ENCODE measurements at regions not wholly inside any gene's neighbourhood (a gene's known extent, or its start where the extent isn't known, plus 50 kb on each side); places are given as distances from the start of the nearest gene placed in this dataset.

DNA sequence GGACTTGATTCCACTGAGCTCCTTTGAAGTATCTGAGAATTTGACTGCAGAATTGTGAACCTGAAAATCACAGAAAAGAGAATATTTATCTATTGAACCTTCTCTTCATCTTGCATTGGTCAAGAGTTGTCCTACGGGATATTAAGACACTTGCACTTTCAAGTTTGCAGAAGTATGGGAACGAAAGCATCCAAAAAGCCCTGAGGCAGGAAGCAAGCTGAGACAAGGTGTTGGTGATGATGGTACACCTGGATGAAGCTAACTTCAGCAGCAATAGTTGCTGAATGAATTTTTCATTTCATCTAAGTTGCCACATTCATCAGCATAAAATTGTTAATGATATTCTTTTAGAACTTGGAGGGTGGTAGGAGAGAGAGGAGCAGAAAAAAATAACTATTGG lies 686.6 kb upstream of the ADAMTS5 start:
- TF ChIP-seq, protein P1, sequence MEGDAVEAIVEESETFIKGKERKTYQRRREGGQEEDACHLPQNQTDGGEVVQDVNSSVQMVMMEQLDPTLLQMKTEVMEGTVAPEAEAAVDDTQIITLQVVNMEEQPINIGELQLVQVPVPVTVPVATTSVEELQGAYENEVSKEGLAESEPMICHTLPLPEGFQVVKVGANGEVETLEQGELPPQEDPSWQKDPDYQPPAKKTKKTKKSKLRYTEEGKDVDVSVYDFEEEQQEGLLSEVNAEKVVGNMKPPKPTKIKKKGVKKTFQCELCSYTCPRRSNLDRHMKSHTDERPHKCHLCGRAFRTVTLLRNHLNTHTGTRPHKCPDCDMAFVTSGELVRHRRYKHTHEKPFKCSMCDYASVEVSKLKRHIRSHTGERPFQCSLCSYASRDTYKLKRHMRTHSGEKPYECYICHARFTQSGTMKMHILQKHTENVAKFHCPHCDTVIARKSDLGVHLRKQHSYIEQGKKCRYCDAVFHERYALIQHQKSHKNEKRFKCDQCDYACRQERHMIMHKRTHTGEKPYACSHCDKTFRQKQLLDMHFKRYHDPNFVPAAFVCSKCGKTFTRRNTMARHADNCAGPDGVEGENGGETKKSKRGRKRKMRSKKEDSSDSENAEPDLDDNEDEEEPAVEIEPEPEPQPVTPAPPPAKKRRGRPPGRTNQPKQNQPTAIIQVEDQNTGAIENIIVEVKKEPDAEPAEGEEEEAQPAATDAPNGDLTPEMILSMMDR (IDR thresholded peaks at IDR 0.05), result no peak
- no peak for TF ChIP-seq POLR2AphosphoS5 (IDR thresholded peaks at IDR 0.05)
- TF ChIP-seq POLR2A (IDR thresholded peaks at IDR 0.05), result no peak
- TF ChIP-seq EP300 (IDR thresholded peaks at IDR 0.05), result no peak
- Histone ChIP-seq H3K4me1 (no peaks in the 10 kb centered on the region), H3K27me3 (no peaks in the 10 kb centered on the region), H3K36me3 (no peaks in the 10 kb centered on the region), H3K27ac (no peak overlapping the region), H3K9me3 (no peaks in the 10 kb centered on the region), H3K4me3 (no peak overlapping the region)
- 53% methylated on average over 2 of the region's 2 CpGs for WGBS
- no peak for DNase-seq (ENCODE audit: low spot score in 2 of 2)

DNA sequence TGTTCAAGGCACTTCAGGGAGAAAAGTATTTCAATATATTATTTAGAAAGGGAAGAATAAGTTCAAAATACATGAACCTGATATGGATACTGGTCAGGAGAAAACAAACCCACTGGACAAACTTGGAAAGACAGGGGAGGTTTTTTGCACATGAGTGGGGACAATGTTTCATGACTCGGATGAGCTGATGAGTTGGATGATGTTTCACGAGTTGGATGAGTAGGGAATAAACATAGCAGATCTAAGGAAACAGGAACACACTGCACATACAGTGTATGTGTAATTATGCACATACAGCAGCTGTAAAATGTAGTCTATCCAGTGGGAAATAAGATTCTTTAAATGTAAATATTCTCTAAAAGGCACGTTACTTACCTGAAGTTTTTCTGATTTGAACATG lies 682.9 kb upstream of the ADAMTS5 start:
- H3K4me3 ChIP-seq, result no peak overlapping the region
- H3K27ac ChIP-seq, result no peak overlapping the region
- no peaks in the 10 kb centered on the region for H3K9me3 ChIP-seq
- DNase-seq (ENCODE audit: low spot score in 2 of 2), result no peak
- H3K27me3 ChIP-seq, result no peaks in the 10 kb centered on the region
- H3K36me3 ChIP-seq, result no peaks in the 10 kb centered on the region
- TF ChIP-seq POLR2AphosphoS5 (IDR thresholded peaks at IDR 0.05), result no peak
- no peak for TF ChIP-seq EP300 (IDR thresholded peaks at IDR 0.05)
- TF ChIP-seq POLR2A (IDR thresholded peaks at IDR 0.05), result no peak
- TF ChIP-seq, protein P1 (IDR thresholded peaks at IDR 0.05), result no peak
- 87% methylated on average over 3 of the region's 3 CpGs for WGBS
- H3K4me1 ChIP-seq, result no peaks in the 10 kb centered on the region

DNA sequence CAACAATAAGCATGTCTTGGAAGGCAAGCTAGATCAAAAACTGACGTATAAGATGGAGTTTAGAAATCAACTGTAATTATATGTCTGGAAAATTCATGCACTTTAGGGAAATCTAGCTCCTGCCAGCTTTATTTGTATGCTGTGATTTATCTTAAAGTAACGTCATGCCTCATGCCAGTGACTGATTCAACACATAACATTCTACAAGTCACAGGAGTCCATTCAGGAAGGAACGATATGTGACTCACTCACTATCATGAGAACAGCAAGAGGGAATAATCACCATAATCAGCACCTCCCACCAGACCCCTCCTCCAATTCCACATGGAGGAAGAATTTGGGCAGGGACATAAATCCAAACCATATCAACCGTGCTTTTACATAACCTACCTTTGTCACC lies 682.4 kb upstream of the ADAMTS5 start:
- Histone ChIP-seq H3K27me3 (no peaks in the 10 kb centered on the region), H3K4me1 (no peaks in the 10 kb centered on the region), H3K9me3 (no peaks in the 10 kb centered on the region), H3K36me3 (no peaks in the 10 kb centered on the region), H3K27ac (no peak overlapping the region), H3K4me3 (no peak overlapping the region)
- DNase-seq (ENCODE audit: low spot score in 2 of 2), result no peak
- TF ChIP-seq POLR2AphosphoS5 (IDR thresholded peaks at IDR 0.05) (no peak), POLR2A (IDR thresholded peaks at IDR 0.05) (no peak), EP300 (IDR thresholded peaks at IDR 0.05) (no peak)
- TF ChIP-seq, protein P1 (IDR thresholded peaks at IDR 0.05), result no peak
- WGBS, result 56% methylated on average over 4 of the region's 4 CpGs

DNA sequence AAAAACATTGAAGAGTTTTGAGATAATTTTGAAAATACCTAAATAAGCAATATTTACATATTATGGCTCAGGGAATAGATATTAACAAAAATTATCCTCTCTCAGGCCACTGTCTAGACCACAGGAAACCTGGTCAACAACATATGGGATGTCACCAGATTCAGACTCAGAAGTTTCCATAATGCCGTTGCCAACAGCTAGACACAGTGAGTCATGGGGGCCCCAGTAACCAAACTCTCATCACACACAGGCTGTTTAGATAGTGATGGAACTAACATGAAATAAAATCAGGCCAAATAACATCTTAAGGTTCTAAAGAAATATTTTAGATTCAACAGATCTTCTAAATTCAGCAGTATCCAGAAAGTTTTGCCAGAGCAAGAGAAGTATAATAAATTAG lies 681.7 kb upstream of the ADAMTS5 start:
- no peaks in the 10 kb centered on the region for H3K27me3 ChIP-seq
- WGBS, result 71% methylated on average over 1 of the region's 1 CpG
- TF ChIP-seq EP300 (IDR thresholded peaks at IDR 0.05), result no peak
- no peak for TF ChIP-seq POLR2AphosphoS5 (IDR thresholded peaks at IDR 0.05)
- TF ChIP-seq POLR2A (IDR thresholded peaks at IDR 0.05), result no peak
- no peaks in the 10 kb centered on the region for H3K4me1 ChIP-seq
- no peaks in the 10 kb centered on the region for H3K9me3 ChIP-seq
- H3K27ac ChIP-seq, result no peak overlapping the region
- no peak for DNase-seq (ENCODE audit: low spot score in 2 of 2)
- no peaks in the 10 kb centered on the region for H3K36me3 ChIP-seq
- H3K4me3 ChIP-seq, result no peak overlapping the region

DNA sequence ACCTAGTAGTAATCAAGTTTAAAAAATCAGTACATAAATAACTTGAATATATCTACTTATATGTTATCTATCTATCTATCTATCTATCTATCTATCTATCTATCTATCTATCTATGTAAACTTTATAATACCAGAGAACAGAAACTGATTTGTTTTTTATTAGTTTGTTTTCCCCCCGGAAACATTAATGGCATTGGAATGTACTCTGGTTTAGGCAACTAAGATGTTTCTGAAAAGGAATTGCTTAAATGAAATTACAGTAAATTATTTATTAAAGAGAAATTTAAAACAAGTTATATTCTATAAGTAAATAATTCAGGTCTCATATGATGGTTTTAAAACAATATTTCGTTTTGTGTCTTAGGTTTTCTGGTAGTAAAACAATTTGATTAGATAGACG lies 681.0 kb upstream of the ADAMTS5 start:
- TF ChIP-seq POLR2AphosphoS5 (IDR thresholded peaks at IDR 0.05), result no peak
- TF ChIP-seq, protein P1 (IDR thresholded peaks at IDR 0.05), result no peak
- no peak for TF ChIP-seq POLR2A (IDR thresholded peaks at IDR 0.05)
- TF ChIP-seq EP300 (IDR thresholded peaks at IDR 0.05), result no peak
- no peaks in the 10 kb centered on the region for H3K36me3 ChIP-seq
- H3K9me3 ChIP-seq, result no peaks in the 10 kb centered on the region
- no peak for DNase-seq (ENCODE audit: low spot score in 2 of 2)
- H3K27ac ChIP-seq, result no peak overlapping the region
- 65% methylated on average over 3 of the region's 3 CpGs for WGBS
- no peak overlapping the region for H3K4me3 ChIP-seq
- H3K4me1 ChIP-seq, result no peaks in the 10 kb centered on the region
- no peaks in the 10 kb centered on the region for H3K27me3 ChIP-seq

DNA sequence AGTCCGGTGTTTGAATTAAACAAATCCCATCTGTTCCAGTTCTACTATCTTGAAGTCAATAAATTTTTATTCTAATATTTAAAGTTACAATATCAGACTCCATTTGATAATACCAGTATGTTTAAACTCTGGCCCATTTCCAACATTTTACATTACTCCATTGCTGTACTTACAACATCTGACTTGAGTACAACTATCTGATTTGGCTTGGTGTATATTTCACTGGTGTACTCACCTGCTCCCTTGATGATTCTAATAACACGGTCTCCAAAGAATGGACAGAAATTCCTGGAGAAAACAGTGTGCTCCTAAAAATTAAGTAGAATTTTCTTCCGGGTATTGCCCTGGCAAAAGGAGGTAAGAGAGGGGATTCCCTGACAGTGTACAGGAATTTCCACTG lies 680.5 kb upstream of the ADAMTS5 start:
- H3K4me1 ChIP-seq, result no peaks in the 10 kb centered on the region
- H3K36me3 ChIP-seq, result no peaks in the 10 kb centered on the region
- no peak overlapping the region for H3K27ac ChIP-seq
- no peak overlapping the region for H3K4me3 ChIP-seq
- 46% methylated on average over 3 of the region's 3 CpGs for WGBS
- TF ChIP-seq EP300 (IDR thresholded peaks at IDR 0.05), result no peak
- TF ChIP-seq, protein P1 (IDR thresholded peaks at IDR 0.05), result no peak
- no peaks in the 10 kb centered on the region for H3K9me3 ChIP-seq
- no peaks in the 10 kb centered on the region for H3K27me3 ChIP-seq
- DNase-seq (ENCODE audit: low spot score in 2 of 2), result no peak

Data from suprapubic skin (tissue), 4 donors.